Umbilical cord (tissue), 1 donor: ENCODE measurements at regions not wholly inside any gene's neighbourhood (a gene's known extent, or its start where the extent isn't known, plus 50 kb on each side); places are given as distances from the start of the nearest gene placed in this dataset.

Experiments
- DNase-seq: peaks from one replicate; pipeline ENCODE4 v3.0.0-alpha.2; 2015; ENCODE audit warnings: low spot score

GRCh38 chr3:178480795-178481194, 55.4 kb upstream of the KCNMB2 start:
- DNase-seq = no peak

DNA sequence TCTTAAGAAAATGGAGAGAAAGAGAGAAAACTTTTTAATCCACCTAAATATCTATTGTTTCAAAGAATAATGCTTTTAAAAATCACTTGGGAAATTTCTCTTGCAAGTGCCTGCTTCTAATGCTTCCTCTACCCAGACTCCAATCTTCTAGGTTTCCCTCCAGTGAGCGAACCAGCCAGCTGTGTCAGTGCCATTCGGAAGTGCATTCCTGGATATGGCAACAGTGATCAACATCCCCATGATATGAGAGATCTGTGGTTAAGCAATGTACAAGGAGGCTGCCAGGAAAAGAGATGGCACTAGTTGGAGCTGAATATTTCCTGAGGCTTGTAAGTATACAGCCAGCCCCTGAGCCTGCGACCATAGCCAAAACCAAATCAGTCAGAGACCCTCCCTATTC, 53.3 kb upstream of the KCNMB2 start:
- no peak for DNase-seq

DNA sequence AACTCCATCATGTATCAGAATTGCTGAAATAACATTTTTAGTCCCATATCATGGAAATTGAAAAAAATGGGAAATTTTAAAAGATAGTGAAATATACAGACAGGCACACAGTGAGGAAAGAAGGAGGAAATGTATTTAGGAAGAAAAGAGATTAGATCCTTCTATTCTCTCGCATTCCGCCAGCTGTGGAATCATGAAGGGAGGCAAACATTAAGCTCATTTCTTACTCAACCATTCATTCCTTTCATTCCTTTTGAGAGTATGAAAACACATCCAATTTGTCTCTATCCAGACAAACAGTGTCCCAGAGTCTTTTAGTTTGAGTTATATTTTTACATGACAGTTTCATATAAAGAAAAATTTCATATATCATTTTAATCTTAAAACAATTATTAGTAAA, 52.5 kb upstream of the KCNMB2 start:
- DNase-seq = peak; percentile 32

- no peak for DNase-seq
Measured at GRCh38 chr3:178485756-178486155, 50.5 kb upstream of the KCNMB2 start.
